NCI-H774 (cell line): ENCODE measurements at regions not wholly inside any gene's neighbourhood (a gene's known extent, or its start where the extent isn't known, plus 50 kb on each side); places are given as distances from the start of the nearest gene placed in this dataset.
"Not testable (repeated sequence)": the region's sequence is repeated elsewhere in the genome, so short reads cannot be mapped to it uniquely, and the experiment has no call there.

ENCODE experiments used
- DNase-seq: peaks from one replicate; lab custom pipeline; 2025; lab: John Stamatoyannopoulos, UW

DNA sequence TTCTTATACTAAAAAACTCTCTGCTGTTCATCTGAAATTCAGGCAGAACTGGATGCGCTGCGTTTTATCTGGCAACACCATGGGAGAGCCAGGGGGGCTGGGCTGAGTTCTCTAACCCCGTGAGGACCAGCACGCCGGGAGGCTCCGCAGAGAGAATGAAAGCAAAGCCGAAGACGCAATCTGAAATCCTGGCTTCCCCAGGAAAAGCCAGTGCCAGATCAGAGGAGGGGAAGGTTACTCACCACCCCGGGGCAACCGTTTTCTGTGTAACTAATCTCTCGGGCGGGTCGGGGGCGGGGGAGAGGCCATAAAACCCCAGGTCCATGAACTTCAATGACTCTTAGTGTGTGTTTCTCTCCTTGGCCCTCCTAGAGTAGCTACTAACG, 99.4 kb downstream of the SHANK2 start:
- DNase-seq: no peak

DNA sequence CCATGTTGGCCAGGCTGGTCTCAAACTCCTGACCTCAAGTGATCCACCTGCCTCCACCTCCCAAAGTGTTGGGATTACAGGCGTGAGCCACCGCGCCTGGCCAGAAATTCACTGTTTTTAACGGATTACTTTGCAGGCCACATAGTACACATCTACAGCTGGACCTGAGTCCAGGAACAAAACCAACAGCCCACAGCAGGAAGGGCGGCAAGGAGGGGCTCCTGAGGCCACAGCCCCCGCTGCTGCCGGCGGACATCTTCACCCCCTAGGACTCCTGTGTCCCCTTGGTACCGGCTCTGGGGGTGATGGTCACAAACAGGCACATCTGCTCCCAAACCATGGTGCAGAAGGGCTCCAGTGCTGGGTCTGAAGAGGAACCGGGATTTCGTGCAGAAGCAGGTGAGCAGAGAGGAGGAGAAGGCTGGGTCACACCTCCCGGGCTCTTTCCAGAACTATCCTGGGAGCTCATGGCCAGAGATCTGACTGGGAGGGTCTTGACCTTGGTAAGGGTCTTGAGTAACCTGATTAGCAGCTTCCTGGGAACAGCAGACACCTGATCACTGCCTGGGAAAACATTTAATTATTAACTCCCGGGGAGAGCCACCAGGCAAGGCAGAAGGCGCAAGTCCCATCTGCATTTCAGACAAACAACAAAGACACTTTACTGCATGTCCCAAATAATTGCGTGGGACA, 99.9 kb downstream of the SHANK2 start:
- not testable (repeated sequence) for DNase-seq

DNA sequence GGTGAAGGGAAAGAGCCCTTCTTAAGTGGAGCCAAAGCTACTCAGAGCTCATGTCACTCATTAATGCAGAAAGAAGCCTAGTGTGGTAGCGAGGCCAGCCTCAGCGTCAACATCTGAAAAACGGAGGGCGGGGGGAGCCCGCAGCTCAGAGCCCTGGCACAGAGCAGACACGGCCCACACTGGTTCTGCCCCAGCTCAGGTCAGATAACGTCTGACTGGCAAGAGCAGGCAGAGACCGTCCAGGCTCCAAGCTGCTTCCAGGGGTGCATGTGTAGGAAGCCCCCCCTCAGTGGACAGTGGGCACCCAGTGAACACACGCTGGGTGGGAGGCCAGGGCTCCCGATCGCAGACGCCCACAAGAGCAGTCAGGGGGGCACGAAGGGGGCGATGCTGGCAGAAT, 100.8 kb downstream of the SHANK2 start:
- DNase-seq: no peak

DNA sequence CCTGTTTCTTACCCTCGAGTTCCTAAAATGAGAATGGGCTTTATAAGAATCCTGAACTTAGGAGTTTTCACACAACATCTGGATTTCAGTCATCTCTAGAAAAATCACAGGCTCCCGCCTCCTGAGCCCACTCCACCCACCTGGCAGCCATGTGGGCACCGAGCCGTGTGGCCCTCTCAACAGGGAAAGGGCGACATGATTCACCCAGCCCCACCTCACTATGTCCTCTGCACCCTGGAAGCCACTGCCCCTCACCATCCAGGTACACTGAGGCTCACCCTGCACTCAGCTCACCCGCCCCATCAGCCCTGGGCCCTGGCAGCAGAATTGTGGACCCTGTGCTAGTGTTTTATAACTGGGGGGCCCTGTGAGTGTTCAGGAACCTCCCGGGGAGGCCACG, 101.5 kb downstream of the SHANK2 start:
- DNase-seq: no peak

DNA sequence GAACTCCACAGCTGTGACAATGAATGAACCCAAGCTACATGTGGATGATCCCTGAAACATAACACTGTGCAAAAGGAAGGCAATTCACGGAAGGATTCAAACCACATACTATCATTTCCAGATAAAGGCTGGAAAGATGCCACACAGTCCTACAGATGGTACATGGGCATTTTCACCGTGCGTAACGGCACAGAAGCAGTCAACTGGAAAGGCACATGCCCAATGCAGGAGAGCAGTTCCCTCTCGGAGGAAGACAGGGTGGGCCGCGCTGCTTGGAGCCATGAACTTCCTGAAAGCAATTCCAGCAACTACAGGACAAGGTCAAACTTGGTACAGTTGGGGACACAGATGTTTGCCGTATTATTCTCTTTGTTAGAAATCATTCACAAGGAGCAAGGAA, 103.7 kb downstream of the SHANK2 start:
- DNase-seq: no peak

DNA sequence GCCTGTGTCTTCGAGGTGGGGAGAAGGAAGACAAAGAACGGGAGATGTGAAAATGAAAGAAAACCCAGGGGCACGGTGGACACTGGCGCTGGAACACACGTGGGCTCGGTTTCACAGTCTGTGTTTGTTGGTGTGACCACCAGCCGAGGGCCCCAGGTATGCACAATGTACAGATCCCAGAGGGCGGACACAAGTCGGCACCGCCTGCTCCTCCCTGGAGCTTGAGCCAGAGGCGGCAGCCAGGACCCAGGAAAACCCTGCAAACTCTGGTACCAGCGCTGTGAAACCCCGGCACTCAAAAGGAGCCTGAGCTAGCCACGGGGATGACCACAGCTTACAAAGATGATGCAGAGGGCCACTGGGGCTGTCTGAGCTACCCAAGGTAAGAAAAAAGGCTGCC, 105.0 kb downstream of the SHANK2 start:
- DNase-seq: no peak

DNA sequence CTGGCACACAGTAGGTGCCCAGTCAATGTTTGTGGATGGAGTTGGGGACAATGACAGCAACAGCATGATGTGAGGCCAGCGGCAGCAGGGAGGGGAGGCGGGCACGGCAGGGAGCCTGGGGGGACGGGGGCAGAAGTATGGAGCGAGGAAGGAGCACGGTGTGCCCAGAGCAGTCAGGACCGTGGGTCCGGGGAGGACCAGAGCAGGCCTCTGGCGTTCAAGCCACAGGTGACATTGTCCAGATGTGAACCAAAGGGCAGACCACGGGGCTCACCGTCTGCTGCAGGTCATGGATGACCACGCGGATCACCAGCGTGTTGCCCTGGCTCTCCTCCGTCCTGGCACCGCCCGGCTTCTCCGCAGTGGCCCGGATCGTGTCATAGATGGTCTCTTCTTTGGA, 105.5 kb downstream of the SHANK2 start:
- DNase-seq: no peak

DNA sequence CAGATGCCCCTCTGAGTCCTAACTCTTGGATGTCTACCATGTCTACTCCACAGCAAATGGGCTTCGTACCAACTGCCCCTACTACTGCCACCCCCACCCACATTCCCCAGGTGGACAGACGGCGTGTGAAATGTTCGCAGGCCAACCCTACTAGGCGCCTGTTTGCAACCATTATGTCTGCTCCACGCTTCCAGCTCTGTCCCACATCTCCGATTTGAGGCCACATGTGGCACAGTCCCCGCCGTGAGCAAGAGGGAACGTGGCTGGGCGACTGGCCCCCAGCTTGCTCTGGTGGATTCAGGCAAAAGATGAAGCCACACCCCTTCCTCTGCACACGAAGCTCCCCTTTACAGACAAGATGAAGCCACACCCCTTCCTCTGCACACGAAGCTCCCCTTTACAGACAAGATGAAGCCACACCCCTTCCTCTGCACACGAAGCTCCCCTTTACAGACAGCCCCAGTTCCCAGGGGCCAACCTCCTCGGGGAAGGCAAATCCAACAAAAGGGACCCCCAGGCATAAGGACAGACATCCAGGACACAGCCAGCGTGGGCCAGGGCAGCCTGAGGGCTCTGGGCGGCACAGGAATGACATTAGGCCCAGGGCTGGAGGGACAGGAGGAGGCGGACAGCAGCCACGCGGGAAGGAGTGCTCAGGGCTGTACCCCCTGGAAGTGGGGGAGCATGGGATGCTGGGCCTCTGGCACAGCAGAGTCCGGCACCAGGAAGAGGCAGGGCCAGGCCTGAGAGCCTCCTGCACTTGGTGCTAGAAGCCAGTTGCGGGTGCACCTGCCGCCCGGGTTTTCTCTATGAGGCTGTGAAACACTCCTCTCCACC, 106.2 kb downstream of the SHANK2 start:
- DNase-seq: no peak

DNA sequence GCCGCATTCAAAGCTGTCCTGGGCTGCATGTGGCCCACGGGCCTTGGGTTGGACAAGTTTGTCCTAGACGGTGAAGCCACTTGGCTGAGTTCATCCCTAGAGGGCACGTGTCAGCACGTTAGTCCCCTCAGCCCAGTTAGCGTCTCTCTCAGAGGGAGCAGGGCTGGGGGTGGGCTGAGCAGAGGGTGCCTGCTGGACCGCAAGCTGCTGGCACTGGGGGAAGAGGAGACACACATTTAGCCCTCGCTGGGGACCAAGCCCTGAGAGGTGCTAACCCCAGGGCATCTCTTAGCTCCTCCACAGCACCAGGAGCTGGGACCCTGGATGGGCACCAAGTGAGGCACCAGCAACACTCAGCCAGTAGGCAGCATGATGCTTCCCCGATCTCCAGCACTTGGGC, 107.0 kb downstream of the SHANK2 start:
- no peak for DNase-seq

DNA sequence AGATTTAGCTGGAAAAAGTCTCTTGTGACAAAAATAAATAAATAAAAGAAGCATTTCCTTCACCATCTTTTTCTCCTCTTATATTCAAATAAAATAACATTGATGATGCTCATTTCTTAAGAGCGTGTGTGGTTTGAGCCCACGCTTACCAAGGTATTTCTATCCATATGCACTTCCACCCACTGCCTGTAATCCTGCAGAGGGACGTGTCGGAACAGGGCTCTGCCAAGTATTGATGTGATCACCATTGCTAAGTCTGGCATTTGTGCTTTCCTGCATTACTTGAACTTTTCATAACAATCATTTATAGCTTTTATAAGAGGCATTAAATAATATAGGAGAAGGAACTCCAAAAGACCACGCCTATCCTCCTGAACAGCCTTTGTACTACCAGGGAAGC, 107.6 kb downstream of the SHANK2 start:
- no peak for DNase-seq

DNA sequence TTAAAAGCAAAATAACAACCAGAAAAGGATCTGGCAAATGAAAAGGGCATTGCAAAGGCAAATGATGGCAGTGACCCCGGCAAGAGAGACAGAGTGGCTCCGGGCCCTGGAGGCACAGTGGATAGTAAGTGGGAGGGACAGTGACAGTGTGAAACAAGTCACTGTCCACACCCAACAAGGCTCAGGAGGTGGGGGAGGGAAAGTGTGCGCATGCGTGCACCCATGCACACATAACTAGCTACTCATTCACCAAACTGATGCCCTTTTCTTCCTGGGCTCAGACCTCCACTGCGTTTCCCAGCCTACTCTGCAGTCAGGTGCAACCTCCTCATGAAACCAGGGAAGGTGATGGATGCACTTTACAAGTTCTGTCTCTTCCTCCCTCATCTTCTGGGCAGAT, 108.4 kb downstream of the SHANK2 start:
- DNase-seq: no peak

DNA sequence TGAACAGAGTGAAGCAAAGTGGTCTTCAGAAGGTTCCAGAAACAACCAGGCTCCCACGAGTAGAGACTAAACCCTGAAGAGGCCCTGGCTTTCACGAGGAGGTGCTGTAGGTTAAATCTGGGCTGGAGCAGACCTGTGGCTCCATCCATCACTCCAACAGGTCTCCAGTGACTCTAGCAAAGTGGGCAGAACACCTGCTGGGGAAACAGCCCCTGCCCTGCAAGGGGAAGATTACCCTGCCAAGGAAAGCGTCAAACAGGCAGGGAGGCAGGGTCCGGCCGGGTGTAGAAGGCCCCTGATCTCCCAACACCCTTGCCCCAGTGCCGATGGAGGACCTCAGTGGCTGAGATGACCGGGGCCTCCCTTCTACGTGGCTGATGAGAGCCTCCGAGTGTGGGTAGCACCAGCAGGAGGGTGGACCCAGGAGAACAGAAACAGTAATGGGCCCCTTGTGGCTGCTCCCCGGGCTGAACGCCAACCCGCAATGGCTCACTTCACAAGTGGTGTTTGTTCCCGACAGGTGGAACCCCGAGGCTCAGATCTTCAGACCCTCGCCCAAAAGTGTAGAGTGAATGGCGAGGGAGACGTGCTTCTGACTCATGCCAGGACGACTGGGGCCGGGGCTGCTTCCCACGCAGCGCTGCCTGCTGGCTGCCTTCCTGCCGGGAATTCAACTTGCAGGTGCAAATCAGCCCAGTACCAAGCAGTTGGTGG, 112.0 kb downstream of the SHANK2 start:
- no peak for DNase-seq

DNA sequence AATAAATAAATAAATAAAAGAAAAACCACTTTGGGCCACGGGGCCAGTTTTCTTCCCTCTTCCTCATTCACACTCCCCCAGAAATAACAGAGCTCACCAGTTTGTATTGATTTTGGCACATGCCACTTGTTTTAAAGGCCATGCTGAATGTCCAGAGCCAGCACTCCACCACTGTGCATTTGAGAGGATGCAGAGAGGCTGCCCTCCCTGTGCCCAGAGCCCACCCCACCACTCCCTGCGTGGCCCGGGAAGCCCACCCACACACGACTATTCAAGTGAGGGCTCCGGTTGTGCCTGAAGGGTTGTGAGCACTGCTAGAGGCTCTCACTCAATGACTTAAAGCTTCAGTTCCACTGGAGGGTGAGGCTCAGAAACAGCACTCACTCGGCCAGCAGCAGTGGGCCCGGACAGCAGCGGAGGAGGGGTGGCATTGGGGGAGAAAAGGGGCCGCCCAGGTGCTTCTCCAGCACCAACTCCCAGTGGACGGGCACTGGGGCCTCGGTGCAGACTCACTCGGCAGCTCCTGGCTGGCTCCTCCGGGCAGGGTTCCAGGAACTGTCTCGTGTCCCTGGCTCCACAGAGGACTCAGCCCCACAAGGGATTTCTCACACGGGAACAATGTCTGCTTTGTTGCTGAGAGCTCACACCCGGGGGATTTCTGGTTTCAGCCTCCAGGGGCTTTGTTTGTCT, 112.7 kb downstream of the SHANK2 start:
- DNase-seq: no peak

DNA sequence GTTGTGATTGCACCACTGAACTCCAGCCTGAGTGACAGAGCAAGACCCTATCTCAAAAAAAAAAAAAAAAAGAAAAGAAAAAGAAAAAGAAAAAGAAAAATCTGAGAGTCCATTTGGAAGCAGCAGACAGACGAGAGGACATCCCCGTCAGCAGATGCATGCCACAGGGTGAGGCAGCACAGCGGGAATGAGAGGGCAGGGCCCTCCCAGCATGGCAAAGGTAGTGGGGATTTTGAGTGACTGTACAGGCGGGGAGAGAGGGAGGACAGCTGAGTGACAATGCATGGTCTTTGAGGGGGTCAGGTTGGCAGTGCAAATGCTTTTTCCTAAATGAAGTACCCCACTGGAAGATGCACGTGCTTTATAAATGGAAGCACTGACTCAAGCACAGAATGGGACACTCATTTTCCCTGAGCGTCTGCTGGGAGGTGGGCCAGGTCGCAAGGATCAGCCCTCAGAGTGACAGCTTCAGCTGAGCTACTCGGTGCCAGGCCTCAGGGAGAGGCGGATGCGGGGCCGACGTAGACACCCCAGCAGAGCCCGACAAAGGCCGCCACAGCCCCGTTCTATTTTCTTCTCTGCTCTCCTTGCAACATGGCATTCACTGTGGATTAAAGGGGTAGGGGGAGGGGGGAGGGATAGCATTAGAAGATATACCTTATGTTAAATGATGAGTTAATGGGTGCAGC, 113.5 kb downstream of the SHANK2 start:
- DNase-seq: no peak

DNA sequence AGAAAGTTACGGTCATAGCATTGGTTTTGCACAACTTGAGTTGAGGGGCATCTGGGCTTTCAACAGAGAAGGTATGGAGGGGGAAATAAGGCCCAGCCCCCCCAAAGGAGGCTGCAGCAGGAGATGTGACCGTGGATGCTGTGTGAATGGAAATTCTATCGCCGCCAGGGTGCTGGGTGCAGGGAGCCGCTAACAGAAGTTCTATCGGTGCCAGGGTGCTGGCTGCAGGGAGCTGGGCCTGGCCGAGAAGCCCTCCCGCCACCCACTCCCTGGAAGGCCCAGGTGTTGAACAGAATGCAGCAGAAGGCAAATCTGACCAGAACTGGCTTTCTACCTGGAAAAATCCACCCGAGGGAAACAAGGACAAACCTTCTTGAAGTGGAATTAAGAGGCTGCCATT, 115.0 kb downstream of the SHANK2 start:
- no peak for DNase-seq

DNA sequence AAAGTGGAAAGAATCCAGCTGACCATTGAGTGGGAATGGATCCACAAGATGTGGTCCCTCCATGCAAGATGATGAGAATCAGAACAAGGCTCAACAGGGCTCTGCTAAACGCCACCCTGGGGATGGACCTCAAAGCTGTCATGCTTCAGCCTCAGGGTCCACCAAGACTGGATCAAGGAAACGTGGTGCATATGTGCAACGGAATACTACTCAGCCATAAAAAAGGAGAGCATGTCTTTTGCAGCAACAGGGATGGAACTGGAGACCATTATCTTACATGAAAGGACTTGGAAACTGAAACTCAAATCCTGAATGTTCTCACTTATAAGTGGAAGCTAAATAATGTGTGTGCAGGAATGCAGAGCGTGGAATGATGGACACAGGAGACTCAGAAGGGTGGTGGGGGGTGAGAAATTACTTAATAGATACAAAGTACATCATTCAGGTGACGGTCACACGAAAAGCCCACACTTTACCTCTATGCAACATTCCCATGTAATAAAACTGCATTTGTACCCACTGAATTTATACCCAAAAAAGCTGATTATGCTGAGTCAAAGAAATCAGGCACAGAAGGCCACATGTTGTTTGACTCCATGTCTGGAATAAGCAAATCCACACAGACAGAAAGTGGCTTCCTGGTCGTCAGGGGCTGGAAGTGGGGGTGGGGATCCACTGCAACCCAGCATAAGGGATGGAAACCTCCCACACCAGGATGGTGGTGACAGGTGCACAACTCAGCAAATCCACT, 116.1 kb downstream of the SHANK2 start:
- no peak for DNase-seq

DNA sequence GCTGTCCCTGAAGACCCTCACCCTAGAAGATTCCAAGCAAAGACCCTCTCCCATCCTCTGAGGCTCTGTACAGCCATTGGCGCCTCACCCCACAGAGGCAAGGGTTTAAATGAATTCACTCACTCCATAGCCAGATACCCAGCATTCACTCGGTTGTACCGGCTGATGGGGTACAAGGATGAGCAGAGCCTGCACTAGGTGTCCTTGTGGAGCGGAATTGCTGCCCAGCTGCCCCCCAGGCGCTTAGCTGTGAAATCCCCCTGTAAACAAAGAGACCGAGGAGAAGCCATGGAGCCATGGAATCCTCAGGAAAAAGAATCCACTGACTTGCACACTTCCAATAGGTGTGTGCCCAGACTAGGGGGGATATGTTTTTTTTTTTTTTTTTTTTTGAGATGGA, 117.3 kb downstream of the SHANK2 start:
- no peak for DNase-seq

DNA sequence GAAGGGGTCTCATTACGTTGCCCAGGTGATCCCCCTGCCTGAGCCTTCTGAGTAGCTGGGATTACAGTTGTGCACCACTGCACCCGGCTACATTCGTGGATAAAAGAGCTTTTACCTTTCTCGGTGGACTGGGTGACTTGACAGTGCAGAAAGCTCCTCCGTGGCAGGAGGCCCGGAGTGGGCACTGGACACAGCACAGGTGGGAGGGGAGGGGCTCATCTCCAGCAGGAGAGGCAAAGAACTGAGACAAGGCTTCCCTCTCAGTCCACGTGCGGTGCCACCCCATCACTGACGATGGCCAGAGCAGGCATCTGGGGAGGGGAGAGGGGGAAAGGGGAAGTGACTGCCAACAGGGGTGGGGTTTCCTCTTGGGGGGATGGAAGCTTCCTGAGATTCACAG, 118.4 kb downstream of the SHANK2 start:
- no peak for DNase-seq

DNA sequence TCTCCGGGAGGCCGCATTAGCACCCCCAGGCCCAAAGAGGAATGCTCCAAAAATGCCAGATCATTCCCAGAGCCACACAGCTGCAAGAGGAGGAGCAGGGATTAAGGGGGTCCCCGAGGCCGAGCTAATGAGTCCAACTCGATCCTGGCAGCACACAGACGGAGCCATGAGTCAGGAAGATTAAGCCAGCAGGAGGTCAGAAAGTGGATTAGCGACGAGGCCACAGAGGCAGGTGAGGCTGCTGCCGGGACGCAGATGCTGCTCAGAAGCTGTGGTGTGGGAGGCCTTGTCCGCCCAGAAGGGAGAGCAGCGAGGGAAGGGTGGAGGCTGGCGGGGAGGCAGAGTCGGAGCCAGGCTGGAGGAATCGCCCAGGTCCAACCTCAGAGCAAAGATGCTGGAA, 120.5 kb downstream of the SHANK2 start:
- no peak for DNase-seq

DNA sequence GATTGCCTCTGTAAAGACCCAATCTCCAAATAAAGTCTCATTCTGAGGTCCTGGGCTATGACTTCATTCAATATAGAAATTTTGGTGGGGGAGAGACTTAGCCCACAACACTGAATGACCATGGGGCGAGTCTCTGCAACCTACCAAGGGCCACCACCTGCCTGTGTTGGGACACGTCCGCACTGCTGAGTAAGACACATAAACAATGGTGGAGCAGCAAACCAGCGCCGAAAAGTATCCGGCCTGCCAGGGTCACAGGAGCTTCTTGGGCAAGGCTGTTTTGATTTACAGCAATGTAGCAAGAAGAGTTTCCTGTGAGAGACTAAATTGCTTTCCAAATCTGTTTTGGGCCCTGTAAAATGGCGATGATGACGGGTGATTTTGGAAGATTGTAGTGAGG, 122.3 kb downstream of the SHANK2 start:
- no peak for DNase-seq

DNA sequence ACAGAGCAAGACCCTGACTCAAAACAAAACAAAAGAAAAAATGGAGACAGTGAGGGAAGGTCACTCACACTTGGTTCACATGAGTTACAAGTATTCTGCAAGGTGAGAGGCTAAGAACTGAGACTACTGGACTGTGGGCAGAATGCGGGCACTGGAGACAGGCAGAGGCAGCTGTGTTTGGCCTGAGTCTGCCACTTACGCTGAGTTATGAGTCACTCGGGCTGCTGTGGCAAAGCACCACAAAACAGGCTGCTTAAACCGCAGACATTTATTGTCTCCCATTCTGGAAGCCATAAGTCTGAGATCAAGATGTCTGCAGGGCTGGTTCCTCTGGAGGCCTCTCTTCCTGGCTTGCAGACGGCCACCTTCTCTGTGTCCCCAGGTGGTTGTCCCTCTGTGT, 122.8 kb downstream of the SHANK2 start:
- no peak for DNase-seq
